Endothelial cell of umbilical vein (primary cell): ENCODE measurements at regions not wholly inside any gene's neighbourhood (a gene's known extent, or its start where the extent isn't known, plus 50 kb on each side); places are given as distances from the start of the nearest gene placed in this dataset.

Source experiments
- CTCF ChIP-seq, 2 donors: IDR thresholded peaks; 1 replicate in 1 of 2; 2 replicates in 1 of 2; pipeline ENCODE4 v1.5.1; 2011; ENCODE audit warnings: low read length in 2 of 2, mild to moderate bottlenecking in 2 of 2, moderate library complexity in 2 of 2, control low read depth in 1 of 2, inconsistent platforms in 1 of 2, low read depth in 1 of 2; ENCODE audit not compliant: insufficient read depth in 1 of 2; ENCODE audit errors: extremely low read depth in 1 of 2
- EZH2 ChIP-seq: IDR thresholded peaks from 2 replicates; pipeline ENCODE4 v1.6.1; 2012; ENCODE audit warnings: borderline replicate concordance, low read depth, mild to moderate bottlenecking, moderate library complexity, low read length, inconsistent platforms; ENCODE audit not compliant: severe bottlenecking
- JUN ChIP-seq: IDR thresholded peaks from 2 replicates; pipeline ENCODE4 v1.6.1; 2011; ENCODE audit warnings: borderline replicate concordance, low read depth; ENCODE audit not compliant: insufficient read length, insufficient read depth
- POLR2A ChIP-seq: IDR thresholded peaks from 2 replicates; pipeline ENCODE4 v1.6.1; 2012; ENCODE audit warnings: low read depth, mild to moderate bottlenecking, control low read depth, low read length
- POLR2AphosphoS5 ChIP-seq: IDR thresholded peaks from 2 replicates; pipeline ENCODE4 v1.6.1; 2012; ENCODE audit warnings: low read depth, mild to moderate bottlenecking, control low read depth, low read length, moderate library complexity; ENCODE audit not compliant: insufficient read depth

- TF ChIP-seq JUN (no peak), CTCF (IDR thresholded peaks at IDR 0.05; ENCODE audit: extremely low read depth in 1 of 2, insufficient read depth in 1 of 2, low read depth in 1 of 2, low read length in 2 of 2) (no peak), POLR2AphosphoS5 (no peak), POLR2A (no peak), EZH2 (no peak)
Measured at GRCh38 chr18:72114801-72115594, 429.1 kb downstream of the CBLN2 start.
